G401 (cell line): ENCODE measurements at regions not wholly inside any gene's neighbourhood (a gene's known extent, or its start where the extent isn't known, plus 50 kb on each side); places are given as distances from the start of the nearest gene placed in this dataset.

ENCODE experiments used
- DNase-seq: peaks from one replicate; pipeline ENCODE4 v3.0.0-alpha.2; 2015; ENCODE audit warnings: low spot score
- in situ Hi-C: cut with HindIII; loops from 2 replicates; pipeline ENCODE4 v1.10.0; 2016; ENCODE audit warnings: low sequenced_read_pairs, mixed read lengths

GRCh38 chr9:81397481-81398381 is 291.6 kb downstream of the TLE1 start:
- in situ Hi-C loops: no loop called here
- no peak for DNase-seq

DNA sequence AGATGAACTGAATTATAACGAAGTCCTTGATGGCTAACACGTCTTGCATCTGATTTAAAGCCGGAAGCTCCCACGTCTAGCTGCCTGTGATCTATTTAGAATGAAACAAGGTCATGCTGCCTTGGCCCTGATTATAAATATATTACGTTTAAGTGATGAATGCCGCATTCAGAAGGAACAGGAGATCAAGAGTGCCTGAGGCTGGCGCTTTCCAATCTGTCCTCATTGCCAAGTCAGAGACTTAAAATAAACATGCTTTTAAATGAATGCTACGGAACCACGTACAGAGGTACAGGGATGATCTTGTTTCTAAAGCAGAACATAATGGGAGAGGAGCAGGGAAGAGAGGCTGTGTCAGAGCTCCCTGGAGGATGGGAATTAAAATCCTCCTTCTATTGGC is 292.8 kb downstream of the TLE1 start:
- in situ Hi-C loops: no loop called here
- no peak for DNase-seq

DNA sequence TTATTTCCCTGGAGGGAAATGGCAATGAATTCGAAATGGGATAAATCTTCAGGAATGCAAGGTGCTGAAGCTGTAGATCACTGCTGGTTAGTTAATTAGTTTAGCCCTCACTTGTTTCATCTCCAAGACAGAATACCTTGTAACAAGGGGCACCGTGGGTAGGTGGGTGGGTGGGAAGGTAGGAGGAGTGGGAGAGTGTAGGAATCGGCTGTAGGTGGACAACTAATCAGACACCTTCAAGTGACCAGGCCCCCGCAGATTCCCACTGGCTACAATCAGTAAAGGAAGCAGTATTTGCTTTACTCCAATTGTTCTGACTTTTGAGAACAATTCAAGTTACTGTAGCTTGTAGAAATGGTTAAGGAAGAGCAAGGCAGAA is 293.7 kb downstream of the TLE1 start:
- no peak for DNase-seq
- in situ Hi-C loops: no loop called here

DNA sequence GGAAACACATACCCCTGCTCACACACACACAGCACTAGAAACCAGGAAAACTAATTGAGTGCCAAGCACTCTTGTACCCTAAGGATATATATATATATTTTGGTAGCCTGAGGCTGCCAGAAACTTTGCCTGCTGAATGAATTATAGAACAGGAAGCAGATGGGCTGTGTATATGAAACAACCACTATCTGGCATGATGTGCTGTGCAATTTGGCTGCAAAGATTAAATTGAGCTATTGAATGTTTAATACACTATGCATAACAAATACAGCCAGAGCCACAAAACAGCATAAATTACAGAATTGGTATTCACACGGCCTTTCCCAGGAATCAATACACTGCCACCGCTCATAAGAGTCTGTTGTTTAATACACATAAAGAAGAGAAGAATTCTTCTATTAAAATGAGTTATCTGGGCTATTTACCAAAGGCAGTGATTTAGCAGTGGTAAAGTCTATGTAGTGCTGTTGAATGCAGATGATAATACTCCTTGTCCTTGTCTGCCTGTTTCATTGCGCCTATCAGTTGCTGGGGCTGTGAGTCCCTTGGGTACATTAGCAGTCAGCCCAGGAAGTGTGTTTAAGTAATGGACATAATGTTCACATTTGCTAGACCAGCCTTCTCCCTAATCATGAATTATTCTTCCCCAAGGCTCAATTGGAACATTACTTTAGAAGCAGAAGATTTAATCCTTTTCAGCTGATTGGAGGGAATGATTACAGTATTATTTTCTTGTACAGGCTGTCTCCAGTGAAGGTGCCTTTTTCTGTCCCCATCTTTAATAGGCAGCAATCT is 294.3 kb downstream of the TLE1 start:
- in situ Hi-C loops: no loop called here
- DNase-seq: no peak

DNA sequence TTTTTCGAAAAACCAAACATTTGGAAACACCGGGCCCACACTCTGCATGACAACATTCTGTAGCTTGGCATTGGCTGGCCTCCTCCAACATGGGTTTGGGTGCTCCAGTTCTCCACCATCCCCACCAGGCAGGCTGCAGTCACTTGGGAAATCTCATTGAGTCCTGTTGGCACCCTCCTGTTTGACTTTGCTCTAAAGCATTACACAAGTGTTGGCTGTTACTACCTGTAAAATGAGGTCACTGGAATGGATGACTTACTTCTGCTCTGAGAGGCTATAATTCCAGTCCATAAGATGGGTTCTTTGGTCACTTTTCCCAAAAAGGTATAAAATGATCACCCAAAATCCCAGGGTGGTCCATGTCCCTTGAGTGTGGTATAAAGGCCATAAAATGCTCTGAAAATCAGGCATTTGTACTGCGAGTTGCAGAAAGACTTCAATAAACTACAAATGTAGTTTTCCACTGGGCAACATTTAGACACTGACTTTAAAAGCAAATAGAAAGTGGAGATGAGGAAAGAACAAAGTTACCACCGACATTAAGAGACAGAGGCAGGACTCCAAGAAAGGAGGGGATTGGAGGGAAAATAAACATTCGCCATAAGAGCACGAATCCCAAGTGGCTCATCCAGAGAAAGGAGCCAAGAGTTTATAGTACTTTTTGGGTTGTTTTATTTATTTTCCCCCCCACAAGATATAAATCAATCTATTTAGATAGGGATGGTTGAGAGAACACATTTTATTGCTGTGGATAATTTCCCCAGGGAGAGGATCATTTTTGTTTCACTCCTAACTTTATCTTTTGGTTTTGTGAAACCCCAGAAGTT is 295.1 kb downstream of the TLE1 start:
- no peak for DNase-seq
- in situ Hi-C loops: no loop called here

DNA sequence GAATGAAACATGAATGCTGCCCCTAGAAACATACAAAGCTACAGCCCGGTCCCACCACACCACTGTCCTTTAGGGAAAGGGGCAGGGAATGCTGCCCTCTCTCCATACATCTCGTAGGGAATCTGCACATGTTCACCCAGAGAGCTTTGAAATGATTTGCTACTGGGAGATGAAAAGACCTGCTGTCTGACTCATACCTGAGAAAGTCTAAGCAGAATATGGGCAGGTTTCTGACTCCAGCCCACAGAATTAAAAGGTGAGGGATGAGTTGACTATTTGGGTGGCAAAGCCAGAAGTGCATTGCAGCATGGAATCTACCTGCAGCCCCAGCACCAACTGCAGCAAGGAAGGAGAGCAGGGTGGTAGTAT is 297.9 kb downstream of the TLE1 start:
- no peak for DNase-seq
- in situ Hi-C loops: no loop called here

DNA sequence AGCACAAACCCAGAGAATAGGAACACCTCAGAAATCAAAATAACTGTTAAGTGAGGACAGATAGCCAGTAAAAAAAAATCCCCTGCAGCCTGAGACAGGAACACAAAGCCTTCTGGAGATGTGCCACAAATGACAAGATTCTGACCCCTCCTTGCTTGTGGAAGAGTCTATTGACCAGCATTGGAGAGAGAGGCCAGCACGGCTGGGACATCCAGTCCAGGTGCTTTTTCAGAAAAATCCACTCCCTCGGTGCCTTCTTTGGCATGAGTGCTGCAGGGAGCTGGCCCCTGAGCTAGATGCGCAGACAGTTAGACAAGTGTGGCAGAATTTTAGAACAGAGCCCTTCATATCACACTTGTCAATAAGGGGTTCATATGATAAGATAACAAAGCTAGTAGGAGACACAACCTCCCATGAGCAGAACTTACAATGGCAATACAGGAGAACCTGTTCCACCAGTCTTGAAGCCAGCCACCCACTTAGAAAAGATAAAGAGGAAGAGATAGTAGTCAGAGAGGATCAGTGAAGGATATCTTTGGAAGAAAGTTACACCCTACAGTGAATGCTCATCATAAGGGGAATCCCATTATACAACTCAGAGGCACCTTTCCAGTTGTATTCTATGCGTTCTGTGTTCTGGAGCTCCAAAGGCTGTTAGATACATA is 298.4 kb downstream of the TLE1 start:
- in situ Hi-C loops: no loop called here
- no peak for DNase-seq

DNA sequence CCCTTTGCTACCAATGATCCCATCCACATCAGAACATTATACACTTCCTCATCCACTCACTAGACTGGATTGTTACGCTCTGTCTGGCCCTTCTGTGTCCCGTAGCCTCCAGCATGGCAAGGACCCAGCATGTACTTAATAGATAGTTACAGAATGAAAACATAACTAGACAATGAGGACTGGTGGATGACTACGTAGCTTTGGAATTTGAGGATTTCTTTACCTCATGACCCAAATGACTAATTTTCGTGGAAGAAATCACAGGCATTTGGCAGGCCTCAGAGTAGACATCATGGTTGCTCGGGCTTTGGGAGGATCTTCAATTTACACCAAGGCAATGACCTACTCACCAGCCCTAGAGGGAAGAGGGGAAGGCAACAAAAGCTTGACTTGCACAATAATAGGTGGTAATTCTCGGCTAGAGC is 299.8 kb downstream of the TLE1 start:
- DNase-seq: no peak

GRCh38 chr9:81388831-81389230 is 300.5 kb downstream of the TLE1 start:
- in situ Hi-C loops: no loop called here
- DNase-seq: no peak

More for the DNA sequence above, 299.8 kb downstream of the TLE1 start:
- in situ Hi-C loops: no loop called here

DNA sequence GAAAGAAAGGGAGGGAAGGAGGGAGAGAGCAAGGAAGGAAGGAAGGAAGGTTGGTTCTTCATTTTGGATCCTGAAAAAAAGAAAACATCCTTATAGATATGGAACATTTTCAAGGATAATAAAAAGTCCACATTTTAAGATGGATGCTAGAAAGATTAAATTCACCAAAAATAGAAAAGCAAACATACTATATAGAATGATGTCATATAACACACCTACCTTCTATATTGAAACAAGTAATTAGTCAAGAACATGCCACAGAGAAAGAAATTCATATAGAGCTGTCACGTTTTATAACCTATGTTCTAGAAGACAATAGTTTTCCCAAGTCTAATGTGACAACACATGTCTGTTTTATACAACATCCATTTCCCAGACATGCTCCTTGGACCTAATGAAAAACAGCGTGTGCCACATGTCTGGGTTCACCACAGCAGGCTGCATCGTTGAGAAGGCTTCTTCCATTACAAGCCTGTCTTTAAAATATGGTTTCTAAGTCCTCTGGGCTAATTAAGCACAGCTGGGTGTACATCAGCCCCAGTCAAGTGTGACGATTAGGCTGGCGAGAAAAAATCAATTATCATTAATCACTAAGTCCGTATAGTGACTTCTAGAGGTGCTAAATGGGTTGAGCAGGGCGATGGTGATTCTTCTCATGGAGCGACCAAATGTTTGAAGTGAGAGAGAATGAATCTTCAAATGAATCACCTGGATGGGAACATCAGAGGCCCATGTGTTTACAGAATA is 301.8 kb downstream of the TLE1 start:
- DNase-seq: no peak
- in situ Hi-C loops: no loop called here

GRCh38 chr9:81384911-81385310 is 304.4 kb downstream of the TLE1 start:
- in situ Hi-C loops: no loop called here
- DNase-seq: no peak

GRCh38 chr9:81382281-81382680 is 307.1 kb downstream of the TLE1 start:
- in situ Hi-C loops: no loop called here
- no peak for DNase-seq

DNA sequence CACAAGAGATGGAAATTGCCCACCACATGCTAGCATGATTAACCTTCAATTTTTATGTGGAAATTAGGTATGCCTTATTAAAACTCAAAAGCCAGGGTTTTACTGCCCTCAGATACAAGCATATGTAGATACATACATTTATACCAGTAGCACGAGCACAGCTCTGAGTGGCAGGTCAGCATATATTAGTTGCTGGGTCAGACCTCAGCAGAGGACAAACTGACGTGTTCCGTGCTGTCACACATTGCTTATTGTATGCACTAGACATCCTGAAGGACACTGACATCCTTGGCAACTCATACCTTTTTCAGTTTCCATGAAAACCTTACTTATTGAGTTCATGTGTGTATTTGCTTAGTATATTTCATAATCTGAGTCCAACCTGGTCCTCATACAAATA is 307.7 kb downstream of the TLE1 start:
- in situ Hi-C loops: no loop called here
- DNase-seq: no peak

DNA sequence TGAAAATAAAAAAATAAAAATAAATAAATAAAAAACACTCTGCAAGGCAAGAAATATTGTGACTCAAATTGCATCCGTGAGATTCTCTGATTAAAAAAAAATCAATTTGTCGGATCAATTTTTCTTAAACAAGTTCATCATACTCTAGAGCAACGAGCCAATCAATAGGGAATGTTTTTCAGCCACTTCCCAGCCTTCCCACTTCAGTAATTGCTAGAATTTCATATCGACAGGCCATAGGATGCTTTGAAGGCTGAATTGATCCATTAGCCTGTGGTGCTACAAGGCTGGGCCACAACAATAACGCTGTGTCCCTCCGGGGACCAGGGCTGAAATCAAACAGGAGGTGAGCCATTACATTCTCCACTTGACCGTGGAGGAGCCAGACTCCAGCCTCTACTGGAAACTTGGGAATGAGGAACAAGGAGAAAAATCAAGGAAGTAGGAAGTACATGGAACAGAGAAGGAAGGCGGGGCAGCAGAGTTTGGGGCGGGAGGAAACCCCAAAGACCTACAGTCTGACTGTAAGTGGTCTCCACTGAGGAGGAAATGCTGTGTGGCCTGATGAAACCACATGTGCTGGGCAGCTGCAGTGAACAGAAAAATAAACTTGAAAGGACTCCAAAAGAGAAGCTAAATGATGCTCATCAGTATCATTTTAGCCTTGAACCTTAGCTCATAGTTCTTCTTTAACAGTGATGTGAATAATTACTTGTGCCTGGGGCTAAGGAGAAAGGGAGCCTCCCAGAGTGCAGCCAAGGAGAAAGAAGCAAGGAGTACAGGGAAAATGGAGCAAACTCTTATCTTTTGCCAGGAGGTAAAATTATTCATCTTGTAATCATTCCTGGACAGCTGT is 308.6 kb downstream of the TLE1 start:
- DNase-seq: no peak
- in situ Hi-C loops: no loop called here

GRCh38 chr9:81379655-81380054 is 309.7 kb downstream of the TLE1 start:
- in situ Hi-C loops: no loop called here
- no peak for DNase-seq

DNA sequence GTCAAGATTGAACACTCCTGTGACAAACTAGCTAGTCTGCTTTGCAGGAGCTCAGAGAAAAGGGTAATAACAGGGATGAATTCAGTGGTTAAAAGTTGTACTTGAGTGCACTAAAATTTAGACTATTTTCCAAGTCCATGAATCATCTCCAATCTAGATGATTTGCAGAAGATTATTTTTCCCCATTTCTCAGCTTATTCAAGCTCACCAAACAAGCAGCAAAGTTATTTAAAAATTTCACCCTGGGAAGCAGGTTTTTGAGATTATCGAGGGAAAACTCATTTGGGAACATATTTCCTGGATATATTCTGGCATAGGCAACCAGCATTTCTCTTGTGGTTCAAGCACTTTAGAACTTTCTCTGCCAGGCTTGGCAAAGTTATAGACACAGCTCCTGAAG is 311.4 kb downstream of the TLE1 start:
- no peak for DNase-seq
- in situ Hi-C loops: no loop called here

GRCh38 chr9:81377320-81377719 is 312.0 kb downstream of the TLE1 start:
- in situ Hi-C loops: no loop called here
- no peak for DNase-seq
